H1 (cell line): ENCODE measurements at regions not wholly inside any gene's neighbourhood (a gene's known extent, or its start where the extent isn't known, plus 50 kb on each side); places are given as distances from the start of the nearest gene placed in this dataset.
A peak's percentile ranks its signal among the peaks of the same experiment; 100 is the strongest.

Source experiments
- CTCF ChIA-PET: fragments of 300-600 bp; sonication (Branson Sonifier 250); formaldehyde crosslinking; loops from one replicate; lab custom pipeline; 2021; ENCODE audit not compliant: partially characterized antibody; lab: Charles Lee
- POLR2A ChIA-PET: fragments of 300-600 bp; sonication (Branson Sonifier 250); formaldehyde crosslinking; loops from one replicate; lab custom pipeline; 2021; ENCODE audit warnings: inconsistent platforms; ENCODE audit not compliant: partially characterized antibody; lab: Charles Lee
- DNase-seq, 2 experiments: peaks; one replicate each; pipeline versions ENCODE4 v3.0.0 to v3.0.0-alpha.2; 2010 to 2022; ENCODE audit warnings: low spot score in 2 of 2, low read depth in 1 of 2, mixed read lengths in 1 of 2
- FAIRE-seq: peaks from 2 replicates; lab custom pipeline; 2011; peaks lifted over from hg19 to GRCh38; lab: Jason Lieb, UNC
- H2AFZ ChIP-seq: 2 replicates; pipeline ENCODE4 v1.8.1; 2012; ENCODE audit warnings: low read length, inconsistent platforms
- H2AK5ac ChIP-seq: 2 replicates; pipeline ENCODE4 v1.6.1; 2013; ENCODE audit warnings: low read depth, low read length
- H2BK120ac ChIP-seq: replicated peaks from 2 replicates; pipeline ENCODE3; 2013; ENCODE audit warnings: low read depth, low read length, inconsistent platforms
- H2BK12ac ChIP-seq: 2 replicates; pipeline ENCODE4 v1.6.1; 2013; ENCODE audit warnings: low read depth, low read length
- H2BK15ac ChIP-seq: 2 replicates; pipeline ENCODE4 v1.6.1; 2013; ENCODE audit warnings: low read length
- H2BK20ac ChIP-seq: 2 replicates; pipeline ENCODE4 v1.6.1; 2013; ENCODE audit warnings: low read length
- H2BK5ac ChIP-seq: 2 replicates; pipeline ENCODE4 v1.6.1; 2013; ENCODE audit warnings: low read depth, low read length
- H3K14ac ChIP-seq: 2 replicates; pipeline ENCODE4 v1.6.1; 2013; ENCODE audit warnings: inconsistent platforms; ENCODE audit not compliant: insufficient read length
- H3K18ac ChIP-seq: 2 replicates; pipeline ENCODE4 v1.6.1; 2013; ENCODE audit warnings: low read length; ENCODE audit errors: extremely low read depth
- H3K23ac ChIP-seq: 2 replicates; pipeline ENCODE4 v1.6.1; 2013; ENCODE audit warnings: inconsistent platforms; ENCODE audit not compliant: insufficient read length
- H3K23me2 ChIP-seq: 2 replicates; pipeline ENCODE4 v1.6.1; 2013; ENCODE audit warnings: low read depth, low read length
- H3K27ac ChIP-seq: 2 replicates; pipeline ENCODE4 v1.6.1; 2011; ENCODE audit warnings: low read depth, low read length, inconsistent platforms
- H3K27me3 ChIP-seq, 4 experiments: replicated peaks in 1 of 4; 1 replicate in 1 of 4; 2 replicates in 3 of 4; pipeline versions ENCODE4 v1.6.1 to v1.8.1; 2011 to 2013; ENCODE audit warnings: low read length in 3 of 4, mild to moderate bottlenecking in 3 of 4, inconsistent platforms in 2 of 4, mixed read lengths in 2 of 4, moderate library complexity in 1 of 4; ENCODE audit not compliant: control insufficient read depth in 3 of 4, insufficient read depth in 3 of 4; ENCODE audit errors: extremely low read depth in 1 of 4
- H3K36me3 ChIP-seq, 4 experiments: 2 replicates each; pipeline versions ENCODE4 v1.6.1 to v1.8.1; 2011 to 2013; ENCODE audit warnings: mild to moderate bottlenecking in 4 of 4, low read length in 3 of 4, moderate library complexity in 2 of 4, control low read depth in 1 of 4, inconsistent platforms in 1 of 4; ENCODE audit not compliant: insufficient read depth in 4 of 4, control insufficient read depth in 2 of 4
- H3K4ac ChIP-seq: replicated peaks from 2 replicates; pipeline ENCODE3; 2013; ENCODE audit warnings: low read length, low read depth, mixed read lengths, inconsistent platforms; ENCODE audit not compliant: insufficient read length
- H3K4me1 ChIP-seq, 4 experiments: replicated peaks in 1 of 4; 1 replicate in 1 of 4; 2 replicates in 3 of 4; pipeline versions ENCODE4 v1.6.1 to v1.8.1; 2011 to 2013; ENCODE audit warnings: low read length in 3 of 4, inconsistent platforms in 2 of 4, mixed read lengths in 1 of 4; ENCODE audit not compliant: insufficient read depth in 4 of 4, control insufficient read depth in 3 of 4
- H3K4me2 ChIP-seq, 2 experiments: 2 replicates each; pipeline versions ENCODE4 v1.6.1 to v1.8.1; 2011 to 2013; ENCODE audit warnings: low read depth in 2 of 2, low read length in 2 of 2, control low read depth in 1 of 2, inconsistent platforms in 1 of 2, mild to moderate bottlenecking in 1 of 2; ENCODE audit not compliant: insufficient read depth in 1 of 2
- H3K4me3 ChIP-seq, 4 experiments: fragments of 200-600, 300-600 bp in 1 of 4; sonication (generic), shearing (Covaris generic), sonication (Bioruptor Twin) in 1 of 4; 2 replicates each; pipeline versions ENCODE4 v1.5.1 to v1.8.1; 2011 to 2016; ENCODE audit warnings: low read length in 4 of 4, low read depth in 3 of 4, control low read depth in 2 of 4, inconsistent platforms in 2 of 4, mild to moderate bottlenecking in 2 of 4, mixed read lengths in 1 of 4, moderate library complexity in 1 of 4; ENCODE audit not compliant: insufficient read depth in 2 of 4; ENCODE audit errors: extremely low read depth in 1 of 4
- H3K56ac ChIP-seq: replicated peaks from 2 replicates; pipeline ENCODE3; 2013; ENCODE audit warnings: low read depth, mild to moderate bottlenecking, mixed read lengths, low read length, inconsistent platforms; ENCODE audit not compliant: insufficient read length
- H3K79me1 ChIP-seq: 2 replicates; pipeline ENCODE4 v1.6.1; 2013; ENCODE audit warnings: low read depth, low read length, control low read depth
- H3K79me2 ChIP-seq, 2 experiments: 2 replicates each; pipeline versions ENCODE4 v1.6.1 to v1.8.1; 2012 to 2013; ENCODE audit warnings: low read length in 2 of 2, mild to moderate bottlenecking in 2 of 2, inconsistent platforms in 1 of 2; ENCODE audit not compliant: insufficient read depth in 2 of 2, control insufficient read depth in 1 of 2
- H3K9ac ChIP-seq, 4 experiments: replicated peaks in 1 of 4; 1 replicate in 1 of 4; 2 replicates in 3 of 4; pipeline versions ENCODE4 v1.6.1 to v1.8.1; 2011 to 2013; ENCODE audit warnings: low read depth in 3 of 4, low read length in 3 of 4, control low read depth in 2 of 4, mild to moderate bottlenecking in 2 of 4, moderate library complexity in 2 of 4, inconsistent platforms in 1 of 4; ENCODE audit errors: extremely low read depth in 1 of 4
- H3K9me3 ChIP-seq, 2 experiments: 2 replicates each; pipeline versions ENCODE4 v1.6.1 to v1.8.1; 2012 to 2013; ENCODE audit warnings: mild to moderate bottlenecking in 2 of 2, moderate library complexity in 2 of 2, control low read depth in 1 of 2, inconsistent platforms in 1 of 2, low read depth in 1 of 2, low read length in 1 of 2, mixed read lengths in 1 of 2; ENCODE audit not compliant: insufficient read depth in 2 of 2
- H4K20me1 ChIP-seq, 2 experiments: replicated peaks in 1 of 2; 2 replicates each; pipeline versions ENCODE3 to v1.8.1; 2011 to 2013; ENCODE audit warnings: inconsistent platforms in 2 of 2, low read length in 2 of 2, mild to moderate bottlenecking in 1 of 2; ENCODE audit not compliant: insufficient read depth in 2 of 2, control insufficient read depth in 1 of 2
- H4K5ac ChIP-seq: 2 replicates; pipeline ENCODE4 v1.6.1; 2013; ENCODE audit warnings: low read length, low read depth, mixed read lengths, inconsistent platforms; ENCODE audit not compliant: insufficient read length
- H4K8ac ChIP-seq: 2 replicates; pipeline ENCODE4 v1.8.0; 2013; ENCODE audit warnings: mild to moderate bottlenecking, moderate library complexity, low read length, inconsistent platforms; ENCODE audit not compliant: insufficient read depth; ENCODE audit errors: extremely low read depth
- H4K91ac ChIP-seq: replicated peaks from 2 replicates; pipeline ENCODE3; 2013; ENCODE audit warnings: low read length, mixed read lengths, inconsistent platforms; ENCODE audit not compliant: insufficient read length
- ATF3 ChIP-seq: IDR thresholded peaks from 2 replicates; pipeline ENCODE4 v1.6.1; 2011; ENCODE audit warnings: low read depth, mild to moderate bottlenecking, low read length; ENCODE audit not compliant: insufficient read depth
- BCL11A ChIP-seq, 2 experiments: IDR thresholded peaks; one replicate each; pipeline ENCODE4 v1.6.1; 2011; ENCODE audit warnings: low read depth in 2 of 2, low read length in 2 of 2, mild to moderate bottlenecking in 2 of 2
- BRCA1 ChIP-seq: IDR thresholded peaks from 2 replicates; pipeline ENCODE4 v1.6.1; 2012; ENCODE audit warnings: low read depth, low read length, improper control_type of control experiment
- CBX8 ChIP-seq: fragments of 300-800, 300-1000 bp; sonication (generic); IDR thresholded peaks from 2 replicates; pipeline ENCODE4 v1.7.1; 2016; ENCODE audit warnings: low read depth, low read length, borderline replicate concordance
- CHD2 ChIP-seq: IDR thresholded peaks from 2 replicates; pipeline ENCODE4 v1.6.1; 2012; ENCODE audit warnings: low read length, improper control_type of control experiment
- MAX ChIP-seq: IDR thresholded peaks from 2 replicates; pipeline ENCODE4 v1.6.1; 2012; ENCODE audit warnings: inconsistent platforms
- NANOG ChIP-seq: IDR thresholded peaks from 2 replicates; pipeline ENCODE4 v1.6.1; 2011; ENCODE audit warnings: low read length, low read depth, mild to moderate bottlenecking, inconsistent platforms; ENCODE audit not compliant: insufficient read depth, poor library complexity, severe bottlenecking
- NRF1 ChIP-seq: IDR thresholded peaks from 2 replicates; pipeline ENCODE4 v1.6.1; 2011; ENCODE audit warnings: mild to moderate bottlenecking, low read depth, low read length, improper control_type of control experiment
- POLR2A ChIP-seq, 2 experiments: IDR thresholded peaks; 1 replicate in 1 of 2; 2 replicates in 1 of 2; pipeline ENCODE4 v1.6.1; 2011; ENCODE audit warnings: low read depth in 2 of 2, low read length in 2 of 2, mild to moderate bottlenecking in 2 of 2; ENCODE audit errors: control extremely low read depth in 1 of 2
- SIN3A ChIP-seq, 2 experiments: IDR thresholded peaks in 1 of 2; conservative IDR thresholded peaks in 1 of 2; 2 replicates each; pipeline ENCODE4 v1.6.1; 2011 to 2012; ENCODE audit warnings: low read length in 2 of 2, improper control_type of control experiment in 1 of 2, low read depth in 1 of 2, mild to moderate bottlenecking in 1 of 2
- TCF12 ChIP-seq: IDR thresholded peaks from 2 replicates; pipeline ENCODE4 v1.6.1; 2011; ENCODE audit warnings: low read depth, mild to moderate bottlenecking, low read length
- WGBS, 2 experiments: shearing (Covaris generic) in 1 of 2; methylation state at CpG; one replicate each; pipeline versions ENCODE4 v1.1.6 to v1.1.7; 2013 to 2015; ENCODE audit warnings: low lambda C conversion rate in 2 of 2, mixed read lengths in 2 of 2, inconsistent platforms in 1 of 2, low coverage in 1 of 2, missing lambda C conversion rate in 1 of 2; ENCODE audit not compliant: insufficient replicate concordance in 2 of 2, insufficient coverage in 1 of 2, insufficient read length in 1 of 2; ENCODE audit errors: extremely low coverage in 1 of 2, missing lambda C conversion rate in 1 of 2; 5-methylcytosine and 5-hydroxymethylcytosine counted together

GRCh38 chr2:118232391-118232790 lies 144.1 kb downstream of the INSIG2 start:
- no peak overlapping the region for H3K27ac ChIP-seq
- H3K4me3 ChIP-seq: no peak overlapping the region
- no peak overlapping the region for H3K18ac ChIP-seq
- H2BK120ac ChIP-seq: no peak overlapping the region
- H3K9ac ChIP-seq: no peak overlapping the region
- no peak overlapping the region for H4K5ac ChIP-seq
- no peak for TF ChIP-seq NANOG
- TF ChIP-seq CBX8: no peak
- TF ChIP-seq CHD2: no peak
- TF ChIP-seq SIN3A (conservative IDR thresholded peaks at IDR 0.05 in 1 of 2, IDR thresholded peaks at IDR 0.05 in 1 of 2; ENCODE audit: low read depth in 1 of 2, low read length in 2 of 2): no peak
- no peak for TF ChIP-seq TCF12
- TF ChIP-seq BRCA1: no peak
- TF ChIP-seq NRF1: no peak
- no peak for TF ChIP-seq MAX
- no peak for TF ChIP-seq ATF3
- TF ChIP-seq POLR2A (IDR thresholded peaks at IDR 0.05; ENCODE audit: control extremely low read depth in 1 of 2, low read depth in 2 of 2, low read length in 2 of 2): no peak
- no peak for TF ChIP-seq BCL11A (IDR thresholded peaks at IDR 0.05; ENCODE audit: low read depth in 2 of 2, low read length in 2 of 2)
- H3K27me3 ChIP-seq: no peaks in the 10 kb centered on the region; a peak in 1 of 7 replicates
- H3K4me1 ChIP-seq: no peaks in the 10 kb centered on the region
- H3K79me1 ChIP-seq: no peaks in the 10 kb centered on the region
- no peak overlapping the region for H3K56ac ChIP-seq
- FAIRE-seq: no peak
- no peak overlapping the region for H2AFZ ChIP-seq
- ChIA-PET POLR2A (no interaction called here), CTCF (interaction anchor here (1.4 to 1.7 kb wide), 2 partner anchors 11 to 38 kb away, joined by 5 to 7 read pairs; no protein-coding TSS in a partner anchor)
- no peaks in the 10 kb centered on the region for H3K23me2 ChIP-seq
- no peak overlapping the region for H3K14ac ChIP-seq
- H2BK20ac ChIP-seq: no peak overlapping the region
- no peak overlapping the region for H3K4me2 ChIP-seq
- H3K4ac ChIP-seq: no peak overlapping the region
- H3K36me3 ChIP-seq: no peaks in the 10 kb centered on the region
- peak in 1 of 2 experiments; percentile 7 for DNase-seq
- H4K91ac ChIP-seq: no peak overlapping the region
- WGBS, 2 experiments: 66% methylated on average over 3 of the region's 3 CpGs; no CpG with 5 or more reads in 1 of the 2 experiments
- no peak overlapping the region for H2BK12ac ChIP-seq
- no peak overlapping the region for H2AK5ac ChIP-seq
- H3K79me2 ChIP-seq: no peaks in the 10 kb centered on the region
- H4K20me1 ChIP-seq: no peaks in the 10 kb centered on the region
- H3K9me3 ChIP-seq: no peaks in the 10 kb centered on the region
- H4K8ac ChIP-seq: no peak overlapping the region
- H3K23ac ChIP-seq: no peak overlapping the region
- H2BK5ac ChIP-seq: no peak overlapping the region
- H2BK15ac ChIP-seq: no peak overlapping the region
